ENCODE measurements at regions not wholly inside any gene's neighbourhood (a gene's known extent, or its start where the extent isn't known, plus 50 kb on each side); places are given as distances from the start of the nearest gene placed in this dataset.

- TF ChIP-seq EZH2 (IDR thresholded peaks at IDR 0.05; ENCODE audit: low read depth): no peak
- TF ChIP-seq, protein P1, sequence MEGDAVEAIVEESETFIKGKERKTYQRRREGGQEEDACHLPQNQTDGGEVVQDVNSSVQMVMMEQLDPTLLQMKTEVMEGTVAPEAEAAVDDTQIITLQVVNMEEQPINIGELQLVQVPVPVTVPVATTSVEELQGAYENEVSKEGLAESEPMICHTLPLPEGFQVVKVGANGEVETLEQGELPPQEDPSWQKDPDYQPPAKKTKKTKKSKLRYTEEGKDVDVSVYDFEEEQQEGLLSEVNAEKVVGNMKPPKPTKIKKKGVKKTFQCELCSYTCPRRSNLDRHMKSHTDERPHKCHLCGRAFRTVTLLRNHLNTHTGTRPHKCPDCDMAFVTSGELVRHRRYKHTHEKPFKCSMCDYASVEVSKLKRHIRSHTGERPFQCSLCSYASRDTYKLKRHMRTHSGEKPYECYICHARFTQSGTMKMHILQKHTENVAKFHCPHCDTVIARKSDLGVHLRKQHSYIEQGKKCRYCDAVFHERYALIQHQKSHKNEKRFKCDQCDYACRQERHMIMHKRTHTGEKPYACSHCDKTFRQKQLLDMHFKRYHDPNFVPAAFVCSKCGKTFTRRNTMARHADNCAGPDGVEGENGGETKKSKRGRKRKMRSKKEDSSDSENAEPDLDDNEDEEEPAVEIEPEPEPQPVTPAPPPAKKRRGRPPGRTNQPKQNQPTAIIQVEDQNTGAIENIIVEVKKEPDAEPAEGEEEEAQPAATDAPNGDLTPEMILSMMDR (conservative IDR thresholded peaks at IDR 0.05): no peak
These were observed 165.9 kb upstream of the CREB1 start for GRCh38 chr2:207363761-207364290.

All from PC-9 (cell line).